ENCODE measurements at regions not wholly inside any gene's neighbourhood (a gene's known extent, or its start where the extent isn't known, plus 50 kb on each side); places are given as distances from the start of the nearest gene placed in this dataset.

- no peak for TF ChIP-seq EZH2 (IDR thresholded peaks at IDR 0.05; ENCODE audit: low read depth, unreplicated experiment)
- TF ChIP-seq, protein P1, sequence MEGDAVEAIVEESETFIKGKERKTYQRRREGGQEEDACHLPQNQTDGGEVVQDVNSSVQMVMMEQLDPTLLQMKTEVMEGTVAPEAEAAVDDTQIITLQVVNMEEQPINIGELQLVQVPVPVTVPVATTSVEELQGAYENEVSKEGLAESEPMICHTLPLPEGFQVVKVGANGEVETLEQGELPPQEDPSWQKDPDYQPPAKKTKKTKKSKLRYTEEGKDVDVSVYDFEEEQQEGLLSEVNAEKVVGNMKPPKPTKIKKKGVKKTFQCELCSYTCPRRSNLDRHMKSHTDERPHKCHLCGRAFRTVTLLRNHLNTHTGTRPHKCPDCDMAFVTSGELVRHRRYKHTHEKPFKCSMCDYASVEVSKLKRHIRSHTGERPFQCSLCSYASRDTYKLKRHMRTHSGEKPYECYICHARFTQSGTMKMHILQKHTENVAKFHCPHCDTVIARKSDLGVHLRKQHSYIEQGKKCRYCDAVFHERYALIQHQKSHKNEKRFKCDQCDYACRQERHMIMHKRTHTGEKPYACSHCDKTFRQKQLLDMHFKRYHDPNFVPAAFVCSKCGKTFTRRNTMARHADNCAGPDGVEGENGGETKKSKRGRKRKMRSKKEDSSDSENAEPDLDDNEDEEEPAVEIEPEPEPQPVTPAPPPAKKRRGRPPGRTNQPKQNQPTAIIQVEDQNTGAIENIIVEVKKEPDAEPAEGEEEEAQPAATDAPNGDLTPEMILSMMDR (conservative IDR thresholded peaks at IDR 0.05; ENCODE audit: low read depth in 2 of 2), result no peak; a peak in 1 of 4 replicates
Observed at GRCh38 chr7:45484094-45484493, 90.1 kb upstream of the ADCY1 start.

Measured in GM23338 (cell line).